CD4-positive, alpha-beta T cell treated with Interleukin-17A for 1 hour (primary cell): ENCODE measurements at regions not wholly inside any gene's neighbourhood (a gene's known extent, or its start where the extent isn't known, plus 50 kb on each side); places are given as distances from the start of the nearest gene placed in this dataset.

Source experiments
- DNase-seq: peaks from one replicate; pipeline ENCODE4 v3.0.0-alpha.2; 2020

DNA sequence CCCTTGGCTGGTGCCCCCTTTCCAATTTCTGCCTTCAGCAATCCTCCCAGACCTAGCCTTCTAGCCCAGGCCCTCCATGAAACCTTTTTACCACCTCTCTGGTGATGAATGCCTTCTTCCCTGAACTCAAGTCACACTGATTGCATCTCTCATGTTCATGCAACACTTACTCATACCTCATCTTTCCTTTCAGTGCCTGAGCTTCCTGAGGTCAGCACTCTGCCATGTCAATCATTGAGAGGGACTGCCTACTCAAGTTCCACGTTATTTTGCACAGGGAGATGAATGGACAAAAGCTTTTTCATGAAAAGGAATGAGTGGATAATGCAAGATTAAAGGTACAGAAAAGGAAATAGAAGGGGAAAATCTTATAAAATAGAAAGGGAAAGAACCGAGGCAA lies 60.1 kb upstream of the PLEKHG1 start:
- DNase-seq = no peak

DNA sequence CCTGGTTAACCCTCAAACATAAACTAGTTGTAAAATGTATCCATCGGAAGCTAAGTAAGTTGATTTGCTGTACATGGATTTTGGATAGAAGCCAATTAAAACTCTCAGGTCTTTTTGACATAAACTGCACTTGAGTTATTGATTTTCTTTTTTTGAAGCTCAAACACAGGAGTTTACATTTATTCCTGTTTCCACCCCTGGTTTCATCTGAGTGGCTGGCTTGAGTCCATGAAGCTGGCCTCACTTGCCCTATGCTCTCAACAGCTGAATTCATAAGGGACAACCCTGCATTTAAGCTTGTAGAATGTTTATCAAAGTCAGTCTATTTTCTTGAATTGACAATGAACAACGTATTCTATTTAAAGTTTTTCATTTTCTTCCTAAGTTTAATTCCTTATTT lies 58.1 kb upstream of the PLEKHG1 start:
- DNase-seq = no peak

DNA sequence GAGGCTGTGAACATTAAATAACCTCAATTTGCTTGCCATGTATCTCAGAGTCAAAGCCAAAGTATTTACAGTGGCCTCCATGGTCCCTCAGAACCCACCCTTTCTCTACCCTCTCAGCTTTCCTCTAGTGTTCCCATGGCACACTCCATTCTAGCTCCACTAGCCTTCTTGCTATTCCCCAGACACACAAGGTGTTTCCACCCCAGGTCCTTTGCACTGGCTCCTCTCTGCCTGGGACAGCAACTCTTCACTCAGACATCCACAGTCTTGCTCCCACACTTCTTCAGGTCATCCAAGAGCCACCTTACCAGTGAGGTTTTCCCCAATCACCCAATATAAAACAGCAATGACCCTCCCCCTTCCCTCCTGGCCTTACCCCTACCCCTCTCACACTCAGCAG lies 56.5 kb upstream of the PLEKHG1 start:
- no peak for DNase-seq

DNA sequence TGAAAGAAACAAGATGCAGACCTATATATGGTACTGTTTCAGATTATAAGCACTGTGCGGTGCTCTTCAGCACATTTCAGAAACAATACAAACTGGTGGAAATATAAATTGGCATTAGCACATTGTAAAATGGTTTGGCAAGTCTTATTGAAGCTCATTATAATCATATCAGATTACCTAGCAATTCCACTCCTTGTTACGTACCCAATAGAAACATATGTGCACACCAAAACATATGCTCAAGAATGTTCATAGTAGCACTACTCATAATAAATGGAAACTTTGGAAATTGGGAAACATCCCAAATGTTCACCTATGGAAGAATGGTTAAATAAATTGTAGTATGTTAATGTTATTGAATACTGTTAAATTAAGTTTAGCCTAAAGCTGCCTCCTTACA lies 54.9 kb upstream of the PLEKHG1 start:
- no peak for DNase-seq

DNA sequence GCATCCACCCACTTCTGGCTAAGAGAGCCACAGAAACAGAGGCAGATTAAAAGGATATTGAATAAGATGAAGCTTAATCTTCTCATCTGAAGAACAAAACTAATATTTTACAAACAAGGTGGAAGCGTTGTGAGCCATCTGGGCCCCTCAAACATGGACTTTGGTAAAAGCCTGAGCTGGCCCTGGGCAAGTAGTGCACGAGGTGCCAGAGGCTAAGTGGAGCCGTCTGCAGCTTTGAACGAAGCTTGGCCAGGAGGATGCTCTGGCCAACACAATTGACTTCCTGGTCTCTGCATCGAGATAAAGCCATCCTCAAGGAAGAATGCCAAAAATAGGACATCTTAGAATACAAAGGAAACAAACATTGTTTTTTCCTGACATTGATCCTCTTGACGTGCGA lies 53.2 kb upstream of the PLEKHG1 start:
- DNase-seq = no peak

DNA sequence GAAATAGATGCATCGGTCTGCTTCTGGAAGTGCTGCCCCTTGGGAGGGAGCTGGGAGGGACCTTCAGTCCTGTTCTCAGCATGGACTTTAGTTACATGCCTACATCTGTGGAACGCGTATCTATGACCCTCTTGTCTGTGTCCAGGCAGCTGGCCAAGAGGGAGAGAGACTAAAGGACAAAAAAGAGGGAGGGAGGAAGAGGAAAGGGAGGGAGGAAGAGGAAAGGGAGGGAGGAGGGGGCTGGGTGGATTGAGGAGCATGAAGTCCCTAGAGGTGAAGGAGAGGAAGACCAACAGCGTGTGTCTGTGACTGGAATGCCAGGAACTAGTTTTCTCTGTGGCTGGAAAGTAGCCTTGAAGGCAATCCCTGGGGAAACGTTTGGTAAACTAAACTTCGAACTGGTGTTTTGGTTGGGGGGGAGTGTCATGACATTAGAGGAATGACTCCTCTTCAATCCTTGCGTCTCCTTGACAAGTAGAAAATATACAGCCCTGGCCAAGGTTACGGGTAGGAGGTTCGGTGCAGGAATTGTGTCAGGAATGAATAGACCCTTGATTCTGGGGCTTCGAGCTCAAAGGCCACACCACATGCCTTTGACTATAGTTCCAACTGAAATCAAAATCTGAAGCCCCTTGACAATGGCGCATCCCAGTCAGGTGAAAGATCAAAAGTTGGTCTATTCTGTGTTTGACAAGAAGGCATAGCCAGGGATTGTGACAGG lies 52.0 kb upstream of the PLEKHG1 start:
- no peak for DNase-seq

DNA sequence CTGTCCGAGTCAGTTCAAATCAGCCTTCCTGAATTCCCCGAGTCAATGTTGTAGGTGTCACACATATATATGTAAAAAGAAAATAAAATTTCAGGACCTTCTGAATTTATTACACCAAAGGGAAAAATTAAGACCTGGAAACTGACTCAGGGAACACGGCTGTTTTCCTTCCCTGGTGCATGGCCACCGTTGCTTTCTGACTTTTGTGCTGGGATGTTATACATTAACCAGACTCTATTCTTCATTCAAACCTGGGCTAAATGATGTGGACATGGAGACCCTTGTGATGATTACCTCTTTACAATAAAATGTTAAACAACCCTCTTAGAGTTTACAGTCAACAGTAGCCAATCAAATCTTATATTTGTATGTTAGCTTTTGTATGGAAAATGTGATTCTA lies 51.4 kb upstream of the PLEKHG1 start:
- DNase-seq = no peak

DNA sequence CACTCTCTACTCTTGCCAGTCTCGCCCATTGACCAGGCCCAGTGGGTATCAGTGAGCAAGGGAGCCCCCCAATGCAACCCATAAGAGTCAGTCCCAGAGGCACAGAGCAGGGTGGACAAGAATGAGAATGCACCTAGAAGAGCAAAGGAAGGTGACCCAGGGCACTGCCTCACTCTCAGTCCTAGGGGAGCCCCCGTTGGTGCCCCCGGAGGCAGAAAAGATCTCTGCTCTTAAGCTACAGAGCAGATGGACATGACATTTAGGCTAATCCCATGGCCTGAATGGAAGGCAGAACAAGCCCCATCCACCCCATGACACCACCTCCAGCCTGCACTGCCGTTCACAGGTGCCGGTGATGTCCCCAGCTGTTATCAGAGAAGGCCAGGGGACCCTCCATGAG lies 50.7 kb upstream of the PLEKHG1 start:
- DNase-seq = no peak

DNA sequence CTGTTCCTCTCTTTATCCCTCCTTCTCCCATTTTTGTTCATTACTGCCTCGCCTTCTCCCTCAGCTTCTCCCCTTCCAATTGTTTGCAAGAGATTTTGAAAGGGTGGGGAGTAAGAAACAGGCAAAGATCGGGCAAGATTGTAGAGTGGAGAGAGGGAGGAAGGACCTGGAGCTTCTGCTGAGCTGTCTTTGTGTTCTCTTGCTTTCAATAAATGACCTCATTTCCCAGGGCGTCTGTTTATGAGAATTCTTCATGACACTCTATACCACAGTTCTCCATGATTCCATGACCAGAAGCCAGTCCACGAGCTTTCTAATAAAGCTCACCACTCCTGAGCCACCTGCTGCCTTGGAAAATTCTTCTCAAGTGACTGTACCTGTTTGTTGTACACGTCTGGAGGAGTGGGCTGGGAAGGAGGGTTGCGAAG lies 50.0 kb upstream of the PLEKHG1 start:
- no peak for DNase-seq
